ENCODE measurements at regions not wholly inside any gene's neighbourhood (a gene's known extent, or its start where the extent isn't known, plus 50 kb on each side); places are given as distances from the start of the nearest gene placed in this dataset.

DNA sequence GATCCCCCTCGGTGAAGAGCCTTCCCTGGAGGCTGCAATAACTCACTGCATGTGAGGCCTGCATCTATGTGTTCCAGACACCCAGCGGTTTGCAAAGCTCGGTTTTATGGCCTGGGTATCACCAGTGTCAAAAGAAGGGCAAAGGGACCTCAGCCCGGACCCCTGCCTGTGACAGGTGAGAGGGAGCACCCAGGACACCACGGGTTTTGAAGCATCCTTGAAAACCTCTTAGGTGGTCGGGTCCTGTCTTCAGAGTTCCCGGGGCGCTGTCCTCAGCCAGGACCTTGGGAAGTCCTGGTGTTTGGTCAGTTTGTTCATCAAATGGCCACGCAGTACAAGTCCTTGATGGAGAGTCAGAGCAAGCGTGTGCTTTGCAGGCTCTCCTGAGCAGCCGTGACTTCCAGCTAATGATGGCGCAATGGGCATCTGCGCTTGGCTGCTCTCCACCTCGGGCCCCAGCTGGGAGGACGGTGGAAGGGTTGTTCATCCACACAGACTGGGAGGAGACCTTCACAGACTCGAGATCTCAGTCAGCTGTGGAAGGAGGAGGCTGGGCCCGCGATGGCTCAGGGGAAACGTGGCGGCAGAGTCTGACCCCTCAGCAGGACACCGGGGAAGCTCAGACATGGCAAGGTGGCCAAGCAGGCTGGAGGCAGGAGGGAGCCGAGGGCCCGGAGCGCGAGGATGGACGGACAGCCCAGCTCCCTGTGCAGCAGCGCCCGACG lies 113.1 kb upstream of the GPC1 start:
- Histone ChIP-seq H3K36me3 (no peaks in the 10 kb centered on the region), H3K9me3 (no peaks in the 10 kb centered on the region), H3K27ac (no peak overlapping the region), H3K4me1 (peaks cover 17% of the 10 kb centered on the region), H3K4me3 (no peak overlapping the region), H3K27me3 (peaks cover 18% of the 10 kb centered on the region)
- DNase-seq (ENCODE audit: low spot score in 2 of 2), result peak in 1 of 2 donors; percentile 75
- 89% methylated on average over 29 of the region's 29 CpGs for WGBS
- TF ChIP-seq EP300 (IDR thresholded peaks at IDR 0.05) (no peak), POLR2AphosphoS5 (IDR thresholded peaks at IDR 0.05) (no peak), POLR2A (IDR thresholded peaks at IDR 0.05) (no peak)

DNA sequence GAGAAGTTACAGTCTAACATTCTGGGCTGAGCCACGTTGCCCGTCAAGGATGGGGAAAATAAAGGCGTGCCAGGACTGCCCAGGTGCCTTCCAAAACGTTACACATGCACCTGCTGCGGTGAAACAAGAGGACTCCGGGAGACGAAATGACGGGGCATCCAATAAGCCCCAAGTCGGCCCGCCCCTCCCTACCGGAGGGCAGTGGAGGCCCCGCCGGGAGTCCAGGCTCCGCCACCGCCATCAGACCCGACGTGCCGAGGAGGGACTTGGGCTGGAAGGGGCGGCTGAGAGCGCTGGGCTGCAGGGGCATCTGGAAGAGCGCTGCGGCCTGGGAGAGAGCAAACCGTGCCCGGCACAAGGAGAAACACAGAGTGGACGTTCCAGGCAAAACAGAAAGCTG lies 112.5 kb upstream of the GPC1 start:
- H3K27ac ChIP-seq, result no peak overlapping the region
- 80% methylated on average over 23 of the region's 25 CpGs for WGBS
- TF ChIP-seq, protein P1, sequence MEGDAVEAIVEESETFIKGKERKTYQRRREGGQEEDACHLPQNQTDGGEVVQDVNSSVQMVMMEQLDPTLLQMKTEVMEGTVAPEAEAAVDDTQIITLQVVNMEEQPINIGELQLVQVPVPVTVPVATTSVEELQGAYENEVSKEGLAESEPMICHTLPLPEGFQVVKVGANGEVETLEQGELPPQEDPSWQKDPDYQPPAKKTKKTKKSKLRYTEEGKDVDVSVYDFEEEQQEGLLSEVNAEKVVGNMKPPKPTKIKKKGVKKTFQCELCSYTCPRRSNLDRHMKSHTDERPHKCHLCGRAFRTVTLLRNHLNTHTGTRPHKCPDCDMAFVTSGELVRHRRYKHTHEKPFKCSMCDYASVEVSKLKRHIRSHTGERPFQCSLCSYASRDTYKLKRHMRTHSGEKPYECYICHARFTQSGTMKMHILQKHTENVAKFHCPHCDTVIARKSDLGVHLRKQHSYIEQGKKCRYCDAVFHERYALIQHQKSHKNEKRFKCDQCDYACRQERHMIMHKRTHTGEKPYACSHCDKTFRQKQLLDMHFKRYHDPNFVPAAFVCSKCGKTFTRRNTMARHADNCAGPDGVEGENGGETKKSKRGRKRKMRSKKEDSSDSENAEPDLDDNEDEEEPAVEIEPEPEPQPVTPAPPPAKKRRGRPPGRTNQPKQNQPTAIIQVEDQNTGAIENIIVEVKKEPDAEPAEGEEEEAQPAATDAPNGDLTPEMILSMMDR (IDR thresholded peaks at IDR 0.05), result no peak
- TF ChIP-seq POLR2AphosphoS5 (IDR thresholded peaks at IDR 0.05), result no peak
- TF ChIP-seq EP300 (IDR thresholded peaks at IDR 0.05), result no peak
- peaks cover 18% of the 10 kb centered on the region for H3K27me3 ChIP-seq
- no peaks in the 10 kb centered on the region for H3K9me3 ChIP-seq
- peak in 1 of 2 donors; percentile 72 for DNase-seq (ENCODE audit: low spot score in 2 of 2)
- no peaks in the 10 kb centered on the region for H3K36me3 ChIP-seq
- peaks cover 17% of the 10 kb centered on the region for H3K4me1 ChIP-seq
- no peak overlapping the region for H3K4me3 ChIP-seq

DNA sequence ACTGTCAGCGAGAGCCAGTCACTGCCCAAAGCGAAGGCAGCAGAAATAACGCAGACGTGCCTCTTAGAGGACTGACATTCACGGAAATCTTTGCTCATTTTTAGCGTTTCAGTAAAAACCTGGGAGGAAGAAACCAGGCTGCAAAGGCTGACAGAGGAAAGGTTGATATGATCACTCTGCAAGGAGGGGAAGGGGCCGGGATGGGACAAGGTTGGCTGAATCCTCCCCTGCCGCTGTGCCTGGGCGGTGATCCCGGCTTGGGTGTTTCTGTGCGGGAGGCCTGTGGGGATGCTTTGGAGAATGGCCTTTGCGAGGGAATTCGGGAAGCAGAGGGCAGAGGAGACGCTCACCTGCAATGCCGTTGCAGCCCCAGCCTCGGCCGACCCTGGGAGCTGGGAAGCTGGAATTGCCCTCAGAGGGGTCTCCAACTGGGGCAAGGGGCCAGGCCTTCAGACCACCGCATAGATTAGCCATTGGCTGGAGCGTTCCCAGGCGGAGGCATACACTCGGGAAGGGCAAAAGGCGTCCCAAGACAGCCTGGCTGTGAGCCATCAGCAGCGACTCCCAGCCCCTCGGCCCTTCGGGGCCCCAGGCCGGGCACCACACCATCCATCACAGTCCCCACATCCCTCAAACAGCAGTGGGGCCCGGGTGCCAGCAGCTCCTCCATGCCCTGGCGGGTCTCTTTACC lies 111.7 kb upstream of the GPC1 start:
- Histone ChIP-seq H3K9me3 (no peaks in the 10 kb centered on the region), H3K27ac (no peak overlapping the region), H3K36me3 (no peaks in the 10 kb centered on the region), H3K4me1 (peaks cover 17% of the 10 kb centered on the region), H3K27me3 (peaks cover 18% of the 10 kb centered on the region), H3K4me3 (no peak overlapping the region)
- TF ChIP-seq POLR2AphosphoS5 (IDR thresholded peaks at IDR 0.05) (no peak), EP300 (IDR thresholded peaks at IDR 0.05) (no peak), POLR2A (IDR thresholded peaks at IDR 0.05) (no peak)
- TF ChIP-seq, protein P1 (IDR thresholded peaks at IDR 0.05), result no peak
- 85% methylated on average over 17 of the region's 28 CpGs for WGBS
- peak in 1 of 2 donors; percentile 71 for DNase-seq (ENCODE audit: low spot score in 2 of 2)

DNA sequence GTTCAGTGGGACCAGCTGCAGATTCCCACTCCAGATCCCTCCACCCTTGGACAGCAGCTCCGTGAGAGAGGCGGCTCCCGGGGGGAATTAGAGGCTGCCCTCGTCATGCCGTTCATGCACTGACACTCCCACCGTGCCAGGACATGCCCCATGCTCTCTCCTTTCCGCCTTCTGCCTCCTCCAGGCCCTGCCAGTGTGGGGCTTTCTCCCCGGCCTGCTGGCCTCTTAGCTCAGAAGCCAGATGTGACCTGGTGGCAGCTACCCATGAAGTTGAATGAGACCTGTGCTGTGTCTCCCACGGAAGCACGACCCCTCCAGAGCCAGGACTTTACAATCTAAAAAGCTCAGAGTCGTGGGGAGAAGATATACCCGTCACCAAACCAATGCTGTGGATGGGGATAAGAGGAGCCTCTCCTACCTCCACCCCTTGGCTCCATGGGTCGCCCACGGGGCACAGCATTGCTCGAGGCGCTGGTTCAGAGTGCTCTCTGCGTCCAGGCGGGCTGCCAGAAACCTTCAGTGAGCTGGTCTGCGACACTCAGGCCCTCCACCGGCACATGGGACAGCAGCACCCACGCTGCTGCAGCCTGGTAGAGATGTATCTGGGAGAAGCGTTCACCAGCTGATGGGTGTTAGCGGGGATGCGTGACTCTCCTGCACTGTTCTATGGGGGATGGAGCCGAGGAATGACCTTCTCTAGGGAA lies 111.0 kb upstream of the GPC1 start:
- WGBS, result 73% methylated on average over 17 of the region's 25 CpGs
- peak in 1 of 2 donors; percentile 63 for DNase-seq (ENCODE audit: low spot score in 2 of 2)
- no peaks in the 10 kb centered on the region for H3K36me3 ChIP-seq

More for the DNA sequence above, 111.0 kb upstream of the GPC1 start:
- Histone ChIP-seq H3K4me1 (peaks cover 17% of the 10 kb centered on the region), H3K4me3 (no peak overlapping the region), H3K27ac (no peak overlapping the region), H3K9me3 (no peaks in the 10 kb centered on the region), H3K27me3 (peaks cover 18% of the 10 kb centered on the region)
- TF ChIP-seq EP300 (IDR thresholded peaks at IDR 0.05), result no peak
- TF ChIP-seq, protein P1 (IDR thresholded peaks at IDR 0.05), result no peak
- TF ChIP-seq POLR2A (IDR thresholded peaks at IDR 0.05), result no peak
- no peak for TF ChIP-seq POLR2AphosphoS5 (IDR thresholded peaks at IDR 0.05)

Data from suprapubic skin (tissue), 4 donors.